IPS-NIHi7 (cell line): ENCODE measurements at regions not wholly inside any gene's neighbourhood (a gene's known extent, or its start where the extent isn't known, plus 50 kb on each side); places are given as distances from the start of the nearest gene placed in this dataset.

Experiments
- DNase-seq: peaks from one replicate; pipeline ENCODE4 v3.0.0; 2012; ENCODE audit warnings: mixed read lengths; ENCODE audit errors: extremely low spot score

DNA sequence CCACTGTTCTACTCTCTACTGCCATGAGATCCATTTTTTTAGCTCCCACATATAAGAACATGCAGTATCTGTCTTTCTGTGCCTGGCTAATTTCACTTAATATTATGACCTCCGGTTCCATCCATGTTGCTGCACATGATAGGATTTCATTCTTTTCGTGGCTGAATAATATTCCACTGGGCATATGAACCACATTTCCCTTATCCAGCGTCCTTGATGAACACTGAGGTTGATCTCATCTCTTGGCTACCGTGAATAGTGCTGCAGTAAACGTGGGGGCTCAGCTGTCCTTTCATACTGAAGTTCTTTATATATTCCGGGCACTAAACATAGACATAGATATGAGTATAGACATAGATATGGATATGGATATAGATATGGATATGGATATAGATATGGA, 109.3 kb upstream of the TNRC6C start:
- no peak for DNase-seq

DNA sequence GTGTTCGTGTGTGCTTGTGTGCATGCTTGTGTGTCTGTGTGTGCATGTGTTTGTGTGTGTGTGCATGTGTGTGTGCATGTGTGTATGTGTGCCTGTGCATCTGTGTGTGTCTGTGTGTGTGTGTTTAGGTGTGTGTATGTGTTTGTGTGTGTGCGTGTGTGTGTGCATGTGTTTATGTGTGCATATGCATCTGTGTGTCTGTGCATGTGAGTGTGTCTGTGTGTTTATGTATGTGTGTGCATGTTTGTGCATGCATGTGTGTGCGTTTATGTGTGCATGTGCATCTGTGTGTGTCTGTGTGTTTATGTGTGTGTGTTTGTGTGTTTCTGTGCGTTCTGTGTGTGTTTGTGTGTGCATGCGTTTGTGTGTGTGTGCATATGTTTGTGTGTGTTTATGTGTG, 106.6 kb upstream of the TNRC6C start:
- no peak for DNase-seq

DNA sequence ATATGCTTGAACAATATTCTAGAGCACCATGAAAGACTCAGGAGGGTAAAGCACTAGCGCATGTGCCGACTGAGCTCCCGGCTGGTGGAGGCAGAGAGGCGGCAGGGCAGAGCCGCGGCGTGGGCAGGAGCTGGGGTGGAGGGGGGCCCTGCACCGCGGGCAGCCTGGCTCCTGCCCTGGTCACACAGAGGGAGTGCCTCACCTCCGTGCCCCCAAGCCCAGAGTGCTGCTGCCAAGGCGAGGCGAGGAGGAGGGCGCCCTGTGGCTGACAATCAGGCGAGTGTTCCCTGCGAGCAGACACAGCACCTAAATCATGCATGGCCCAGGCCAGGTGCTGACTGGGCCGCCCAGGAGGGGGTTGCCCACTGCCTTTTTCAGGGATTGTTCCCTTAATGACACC, 105.8 kb upstream of the TNRC6C start:
- no peak for DNase-seq

DNA sequence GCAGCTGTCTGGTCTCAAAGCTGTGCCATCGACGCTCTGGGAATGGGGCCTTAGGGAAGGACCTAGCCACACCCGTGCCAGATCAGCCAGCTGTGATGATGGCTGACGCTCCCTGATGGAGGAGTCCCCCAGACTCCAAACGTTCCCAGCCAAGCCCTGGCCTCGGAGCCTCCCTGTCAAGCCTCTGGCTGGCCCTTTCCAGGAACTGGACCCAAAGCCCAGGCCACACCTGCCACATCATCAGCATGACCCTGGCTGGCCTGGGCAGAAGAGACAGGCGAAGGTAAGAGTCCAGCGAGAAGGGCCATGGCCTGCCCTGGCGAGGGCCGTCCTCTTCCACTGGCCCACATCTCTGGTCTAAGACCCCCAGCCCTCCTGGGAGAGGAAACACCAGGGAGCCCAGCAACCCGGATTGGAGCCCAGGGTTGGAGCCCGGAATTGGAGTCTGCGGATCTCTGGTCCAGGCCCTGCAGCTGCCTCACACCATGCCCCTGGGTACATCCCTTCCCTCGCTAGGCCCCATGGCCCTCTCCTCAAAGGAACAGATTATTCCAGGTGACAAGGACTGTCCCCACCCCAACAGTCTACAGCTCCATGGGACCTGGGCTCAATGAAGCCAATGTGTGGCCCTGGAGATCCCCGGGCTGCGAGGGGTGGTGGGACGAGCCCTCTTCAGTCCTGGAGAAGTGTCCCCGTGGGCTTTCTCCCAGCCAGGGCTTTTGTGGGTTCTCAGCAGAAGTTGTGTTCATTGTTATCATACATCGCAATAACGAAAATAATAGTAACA, 105.1 kb upstream of the TNRC6C start:
- no peak for DNase-seq

DNA sequence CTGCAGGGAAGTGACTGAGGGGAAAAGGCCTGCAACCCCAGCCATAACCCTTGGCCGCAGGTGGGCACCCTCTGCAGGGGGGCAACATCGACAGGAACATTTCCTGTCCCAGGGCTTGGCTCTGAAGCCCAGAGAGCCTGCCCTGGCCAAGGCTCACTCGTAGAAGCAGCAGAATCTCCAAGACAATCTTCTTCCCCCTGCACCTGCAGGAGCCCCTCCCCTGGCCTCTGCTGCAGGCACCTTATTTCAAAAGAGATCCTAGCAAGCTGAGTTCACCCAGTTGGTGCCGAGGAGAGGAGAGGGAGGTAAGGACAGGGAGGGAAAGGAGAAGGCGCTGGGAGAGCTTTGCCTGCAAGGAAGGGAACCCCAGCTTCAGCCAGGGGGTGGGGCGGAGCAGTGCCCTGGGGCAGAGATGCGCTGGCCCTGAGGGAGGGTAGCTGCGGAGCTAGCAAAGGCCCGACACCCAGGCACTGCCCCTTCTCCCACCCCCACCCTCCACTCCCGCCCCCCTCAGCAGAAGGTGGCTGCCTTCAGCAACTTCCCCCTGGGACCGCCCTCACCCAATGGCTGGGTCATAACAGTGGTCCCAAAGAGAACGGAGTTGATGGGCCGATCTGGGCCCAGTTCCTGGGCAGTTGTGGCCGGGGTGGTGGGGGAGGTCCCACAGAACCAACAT, 104.3 kb upstream of the TNRC6C start:
- no peak for DNase-seq

DNA sequence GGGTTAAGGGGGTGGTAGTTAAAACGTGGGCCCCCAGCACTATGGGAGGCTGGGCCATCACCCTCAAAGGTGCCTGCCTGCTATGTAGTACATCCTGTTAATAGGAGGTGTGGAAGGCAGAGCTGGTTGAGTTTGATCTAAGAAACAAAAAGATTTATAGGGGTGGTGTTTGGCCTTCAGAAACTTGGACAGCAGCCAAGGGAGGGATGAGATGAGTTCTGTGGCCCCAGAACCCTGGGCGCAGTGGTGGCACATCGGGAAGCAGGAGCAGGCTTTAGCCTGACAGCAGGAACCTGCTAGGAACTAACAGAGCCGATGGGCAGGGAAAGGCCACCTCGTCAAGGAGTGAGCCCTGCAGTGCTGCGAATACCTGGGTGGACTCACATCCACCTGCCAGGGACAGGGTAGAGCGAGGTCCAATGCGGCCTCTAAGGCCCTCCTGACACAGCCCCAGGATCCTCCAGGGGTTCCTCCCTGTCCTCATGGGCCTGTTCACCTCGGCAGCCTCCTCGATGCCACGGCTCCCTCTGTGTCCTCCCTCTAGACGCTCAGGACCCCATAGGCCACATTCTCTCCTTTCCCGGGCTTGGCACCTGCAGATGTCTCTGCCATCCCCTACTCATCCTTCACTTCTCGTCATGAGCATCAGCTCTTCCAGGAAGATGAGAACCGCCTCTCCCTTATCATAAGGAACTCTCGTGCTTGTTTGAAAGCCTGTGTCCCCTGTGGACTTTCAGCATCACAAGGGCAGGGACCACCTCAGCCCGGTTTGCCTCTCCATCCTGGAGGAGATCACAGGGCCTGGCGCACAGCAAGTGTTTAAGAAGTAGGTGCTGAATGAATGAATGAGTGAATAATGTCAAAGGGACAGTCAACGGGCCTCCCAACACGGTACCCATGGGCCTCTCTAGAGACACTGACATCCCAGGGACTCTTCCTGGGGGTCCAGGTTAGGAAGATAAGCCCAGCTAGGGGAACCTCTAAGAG, 103.5 kb upstream of the TNRC6C start:
- no peak for DNase-seq

DNA sequence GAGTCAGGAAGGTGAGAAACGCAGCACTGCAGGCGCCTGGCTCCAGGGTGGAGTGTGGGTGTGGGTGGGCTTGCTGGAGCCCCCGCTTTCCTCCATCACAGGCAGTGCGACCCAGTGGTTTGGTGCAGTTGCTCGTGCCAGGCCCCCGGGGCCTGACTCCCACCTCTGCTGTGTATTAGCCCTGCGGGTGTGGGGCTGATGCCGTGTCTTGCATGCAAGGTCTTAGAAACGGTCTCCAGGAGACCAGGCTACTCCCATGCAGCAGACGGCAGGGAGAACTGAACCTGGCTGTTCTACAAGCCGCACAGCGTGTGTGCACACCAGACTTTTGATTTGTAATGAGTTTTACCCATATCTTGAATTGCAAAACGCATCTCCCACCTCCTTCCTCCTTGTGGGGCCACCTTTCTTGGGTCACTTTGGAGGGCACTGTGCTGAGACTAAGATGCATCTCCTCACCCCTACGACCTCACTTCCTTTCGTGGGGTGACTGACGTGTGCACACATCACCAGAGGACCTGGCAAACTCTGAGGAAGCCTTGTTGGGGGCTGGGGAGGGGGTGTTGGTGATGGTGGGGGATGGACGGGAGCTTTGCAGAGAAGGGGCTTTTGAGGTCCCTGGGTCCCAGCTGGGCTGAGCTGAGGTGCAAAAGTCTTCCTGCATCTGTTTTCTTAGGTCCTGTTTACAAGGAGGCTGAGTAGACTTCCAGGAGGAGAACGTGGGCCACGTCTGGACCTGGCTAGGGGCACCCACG, 101.8 kb upstream of the TNRC6C start:
- no peak for DNase-seq

DNA sequence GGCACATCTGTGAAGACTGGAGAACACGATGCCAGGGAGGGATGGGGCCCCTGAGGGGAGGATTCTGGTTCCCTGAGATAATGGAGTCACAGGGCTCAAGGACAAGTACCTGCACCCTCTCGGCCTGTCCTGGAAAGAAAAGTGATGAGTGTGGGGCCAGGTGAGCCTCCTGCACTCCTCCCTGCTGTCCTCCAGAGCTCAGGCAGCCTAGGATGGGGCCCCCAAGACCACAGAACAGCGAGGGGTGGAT, 101.3 kb upstream of the TNRC6C start:
- no peak for DNase-seq

DNA sequence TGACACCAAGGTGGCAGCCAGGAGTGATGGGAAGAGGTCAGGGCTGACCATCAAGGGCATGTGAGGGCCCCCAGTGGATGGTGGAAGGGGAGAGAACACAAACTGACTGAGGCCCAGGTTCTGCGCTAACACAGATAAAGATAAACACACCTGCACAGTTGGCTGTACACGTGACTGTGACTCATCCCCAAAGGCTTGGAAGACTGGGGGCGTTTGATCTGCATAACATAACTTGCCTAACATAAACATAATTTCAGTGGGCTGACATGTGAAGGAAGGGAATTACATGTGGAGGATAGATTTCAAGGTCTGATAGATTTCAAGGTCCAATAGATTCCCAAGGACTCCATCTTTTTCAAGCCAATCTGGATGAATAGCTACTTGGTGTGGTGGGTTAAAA, 100.9 kb upstream of the TNRC6C start:
- DNase-seq = no peak

DNA sequence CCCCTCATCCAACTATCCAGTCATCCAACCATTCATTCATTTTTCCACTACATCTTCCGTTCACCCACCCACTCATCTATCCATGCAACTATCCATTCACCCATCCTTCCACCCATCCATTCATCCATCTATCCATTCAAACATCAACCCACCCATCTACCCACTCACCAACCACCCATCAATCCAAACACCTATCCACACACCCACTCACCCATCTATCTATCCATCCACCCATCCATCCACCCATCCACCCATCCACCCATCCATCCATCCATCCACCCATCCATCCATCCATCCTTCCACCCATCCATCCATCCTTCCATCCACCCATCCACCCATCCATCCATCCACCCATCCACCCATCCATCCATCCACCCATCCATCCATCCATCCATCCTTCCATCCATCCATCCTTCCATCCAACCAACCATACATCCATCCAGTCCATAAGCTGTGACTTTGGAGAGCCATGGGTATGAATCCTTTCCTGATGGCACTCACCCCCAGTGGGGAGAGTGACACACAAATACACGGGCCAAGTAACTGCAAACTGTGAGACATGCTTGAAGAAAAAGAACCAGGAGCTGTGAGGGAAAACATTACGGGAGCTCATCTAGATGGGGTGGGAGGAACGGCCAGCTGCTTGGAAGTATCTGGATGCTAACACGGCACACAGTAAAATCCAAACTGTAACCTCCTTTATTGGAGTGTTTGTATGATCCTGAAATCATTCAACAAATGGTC, 100.0 kb upstream of the TNRC6C start:
- DNase-seq = no peak

DNA sequence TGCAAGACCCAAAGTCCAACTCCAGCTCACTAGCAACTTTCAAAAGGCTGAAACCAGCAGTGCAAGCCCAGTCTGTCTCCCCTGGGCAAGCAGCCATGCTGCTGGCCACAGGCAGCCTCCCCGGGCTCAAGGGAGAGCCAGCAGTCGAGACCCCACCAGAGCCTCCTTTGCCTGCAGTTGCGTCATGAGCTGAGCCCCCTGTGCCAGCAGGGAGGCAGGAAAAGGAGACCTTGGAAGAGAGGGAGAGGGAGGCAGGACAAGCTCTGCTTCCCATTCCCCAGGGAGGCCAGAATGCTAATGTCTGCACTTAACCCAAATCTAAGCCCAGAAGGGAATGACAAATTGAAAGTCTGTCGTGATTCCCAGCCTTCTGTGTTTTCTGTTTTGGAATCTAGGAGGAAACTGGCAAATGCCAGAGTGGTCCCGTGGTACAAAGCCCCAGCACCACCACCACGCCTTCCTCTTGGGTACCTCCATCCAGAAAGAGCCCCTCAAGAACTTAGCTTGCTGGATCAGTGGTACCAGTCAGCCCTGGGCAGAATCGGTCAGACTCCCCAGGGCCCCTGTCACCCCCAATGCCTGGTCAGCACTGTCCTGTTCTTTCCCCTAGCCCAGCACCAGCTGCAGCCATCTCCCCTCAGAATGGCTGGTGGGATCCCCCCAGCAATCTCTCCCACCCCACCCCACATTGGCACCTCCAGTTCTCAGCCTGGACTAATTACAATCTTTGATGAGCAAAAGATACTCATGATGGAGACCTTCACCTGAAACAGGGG, 99.3 kb upstream of the TNRC6C start:
- no peak for DNase-seq

DNA sequence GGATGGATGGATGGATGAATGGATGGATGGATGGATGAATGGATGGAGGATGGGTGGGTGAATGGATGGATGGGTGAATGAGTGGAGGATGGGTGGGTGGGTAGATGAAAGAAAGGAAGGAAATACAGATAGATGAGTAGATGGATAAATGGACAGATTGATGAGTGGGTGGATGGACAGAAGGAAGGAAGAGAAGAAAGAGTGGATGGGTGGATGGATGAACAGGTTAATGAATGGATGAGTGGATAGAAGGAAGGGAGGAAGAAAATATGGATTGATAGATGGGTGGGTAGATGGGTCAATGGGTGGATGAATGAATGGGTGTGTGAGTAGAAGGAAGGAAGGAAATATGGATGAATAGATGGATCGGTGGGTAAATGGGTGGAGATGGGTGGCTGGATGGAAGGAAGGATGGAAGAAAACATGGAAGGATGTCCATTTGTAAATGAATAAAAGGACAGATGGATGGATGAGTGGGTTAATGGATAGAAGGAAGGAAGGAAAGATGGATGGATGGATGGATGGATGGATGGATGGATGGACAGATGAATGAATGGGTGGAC, 97.3 kb upstream of the TNRC6C start:
- DNase-seq = no peak

DNA sequence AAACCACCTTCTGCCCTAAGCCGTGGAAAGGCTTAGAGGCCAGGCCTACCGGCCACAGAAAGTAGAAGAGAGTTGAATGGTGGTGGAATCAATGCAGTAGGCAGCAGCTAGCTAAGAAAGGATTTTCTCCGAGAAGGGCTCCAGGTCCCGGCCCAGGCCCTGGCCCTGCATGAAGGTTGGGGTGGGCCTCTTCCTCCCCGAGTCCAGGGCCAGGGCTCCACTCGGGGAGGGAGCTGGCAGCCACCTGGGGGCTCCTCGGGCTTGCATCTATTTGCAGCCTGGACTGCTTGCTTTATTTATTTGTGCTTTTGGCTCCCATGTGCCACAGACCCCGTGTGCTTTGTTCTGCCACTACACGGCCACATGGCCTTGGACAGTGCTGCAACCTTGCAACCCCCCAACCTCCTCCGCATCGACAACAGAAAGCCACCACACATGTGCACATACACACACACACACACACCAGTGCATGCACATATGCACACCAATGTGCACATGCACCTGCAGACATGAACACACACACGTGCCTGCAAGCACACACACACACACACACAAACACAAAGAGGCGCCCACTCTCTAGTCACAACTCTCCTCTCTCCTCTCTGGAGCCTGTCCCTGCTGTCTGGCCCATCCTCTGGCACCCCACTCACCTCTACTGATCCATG, 96.4 kb upstream of the TNRC6C start:
- DNase-seq = no peak

DNA sequence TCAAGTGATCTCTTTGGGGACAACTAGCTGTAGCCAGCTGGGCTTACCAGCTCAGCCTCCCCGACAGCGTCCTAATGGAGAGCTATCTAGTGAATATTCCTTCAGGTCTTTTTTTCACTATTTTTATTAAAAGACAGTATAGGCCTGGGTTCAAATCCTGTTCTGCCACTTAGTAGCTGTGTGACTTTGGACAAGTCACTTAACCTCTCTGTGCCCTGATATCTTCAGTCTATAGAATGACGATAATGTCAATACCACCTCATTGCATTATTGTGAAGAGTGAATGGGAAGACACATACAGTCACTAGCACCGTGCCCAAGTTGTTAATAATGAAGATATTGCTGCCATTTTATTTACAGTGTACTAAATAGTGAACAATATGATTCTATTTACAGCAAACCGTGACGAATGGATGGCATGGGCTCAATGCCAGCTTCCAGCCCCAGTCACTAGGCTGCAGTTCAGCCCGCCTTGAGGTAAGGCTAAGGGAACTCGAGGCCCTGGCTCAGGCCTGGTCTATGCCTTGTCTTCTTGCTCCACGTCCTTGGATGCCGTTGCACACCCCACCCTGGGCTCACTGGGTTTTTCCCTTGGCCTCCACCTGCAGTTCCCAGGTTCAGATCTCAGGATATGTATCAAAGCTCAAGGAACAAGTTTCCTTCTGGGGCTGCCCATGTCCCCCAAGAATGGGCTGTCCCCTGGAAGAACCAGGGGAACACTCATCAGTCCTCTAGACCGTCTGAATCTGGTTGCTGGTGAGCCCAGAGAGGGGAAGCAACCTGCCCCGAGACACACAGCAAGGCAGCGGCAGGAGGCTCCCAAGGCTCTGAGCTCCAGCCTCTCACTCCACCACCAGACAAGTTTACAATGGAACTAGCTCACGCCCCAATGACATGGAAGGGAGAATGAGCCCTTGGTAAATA, 95.4 kb upstream of the TNRC6C start:
- DNase-seq = no peak

DNA sequence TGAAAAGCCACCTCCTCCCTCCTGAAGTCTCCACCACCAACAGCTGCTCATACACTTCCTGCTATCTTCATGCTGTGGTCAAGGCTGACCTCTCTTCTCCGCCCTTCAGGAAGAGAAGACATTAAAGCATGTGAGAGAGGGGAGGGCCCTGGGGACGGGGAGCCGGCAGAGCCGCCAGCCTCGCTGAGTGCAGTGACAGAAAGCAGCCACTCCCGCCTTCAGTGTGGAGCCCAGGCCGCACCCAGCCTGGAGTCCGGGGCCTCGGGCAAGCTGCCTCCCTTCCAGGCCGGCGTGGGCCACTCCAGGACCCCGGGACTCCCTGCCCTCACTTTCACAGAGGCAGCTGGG, 94.7 kb upstream of the TNRC6C start:
- DNase-seq = no peak

DNA sequence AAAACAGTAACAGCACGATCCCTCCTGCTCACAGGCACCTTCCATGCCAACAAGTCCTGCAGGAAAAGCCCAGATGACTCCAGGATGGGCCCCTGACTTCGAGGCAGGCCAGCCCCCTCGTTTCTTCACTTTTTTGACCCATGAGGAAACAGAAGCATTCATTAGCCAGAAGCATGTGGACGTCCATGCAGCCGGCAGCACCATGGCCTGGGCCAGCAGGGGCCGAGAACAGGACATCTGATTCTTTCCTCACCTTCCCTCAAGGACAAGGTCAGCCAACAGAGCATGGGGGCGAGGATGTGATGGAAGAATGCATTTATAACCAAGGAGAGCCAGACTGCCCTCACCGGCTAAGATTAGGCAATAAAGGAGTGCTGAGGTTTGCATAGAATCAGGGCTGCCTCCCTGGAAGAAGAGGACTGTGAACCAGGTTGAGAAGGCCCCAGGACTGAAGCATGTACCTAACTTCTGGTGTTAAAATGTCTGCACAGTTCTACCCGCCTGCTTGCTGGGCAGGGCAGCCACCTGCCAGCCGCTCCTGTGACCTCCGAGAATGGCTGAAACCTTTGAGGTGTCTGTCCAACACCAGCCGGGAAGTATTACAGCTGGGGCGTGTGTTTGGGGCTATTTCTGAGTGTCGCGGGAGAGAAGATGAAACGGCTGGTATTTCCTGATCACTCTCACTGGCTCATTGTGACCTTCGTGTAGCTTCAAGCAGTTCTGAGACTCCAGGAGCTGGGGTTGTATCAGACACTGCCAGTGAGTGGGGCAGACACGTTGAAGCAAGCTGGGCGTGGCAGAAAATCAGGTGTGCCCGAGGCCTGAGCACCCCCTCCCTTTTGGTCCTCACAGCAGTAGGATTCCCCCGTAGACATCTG, 94.0 kb upstream of the TNRC6C start:
- DNase-seq = no peak

DNA sequence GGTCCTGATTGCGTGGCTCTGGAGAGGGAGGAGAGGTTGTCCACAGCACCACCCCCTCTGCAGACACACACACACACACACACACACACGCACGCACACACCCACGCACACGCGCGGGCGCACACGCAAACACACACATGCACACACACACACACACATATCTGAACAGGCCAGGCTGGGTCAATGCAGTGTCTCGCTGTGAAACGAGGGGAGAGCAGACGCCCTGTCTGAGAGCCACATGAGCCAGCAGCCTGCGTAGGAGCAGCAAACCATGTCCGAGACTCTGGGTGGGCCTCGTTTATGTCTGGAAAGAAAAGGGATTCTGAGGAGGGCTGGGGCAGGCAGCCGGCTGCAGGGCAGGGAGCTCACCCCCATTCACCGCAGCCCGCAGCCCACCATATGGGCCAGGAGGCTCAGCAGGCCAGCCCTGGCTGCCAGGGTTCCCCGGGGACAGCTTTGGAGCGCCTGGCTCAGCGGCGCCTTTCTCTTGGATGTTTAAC, 93.3 kb upstream of the TNRC6C start:
- DNase-seq = no peak
